ENCODE measurements at regions not wholly inside any gene's neighbourhood (a gene's known extent, or its start where the extent isn't known, plus 50 kb on each side); places are given as distances from the start of the nearest gene placed in this dataset.
"Not testable (repeated sequence)": the region's sequence is repeated elsewhere in the genome, so short reads cannot be mapped to it uniquely, and the experiment has no call there.

GRCh38 chr5:152097128-152097527 is 172.5 kb upstream of the GLRA1 start:
- in situ Hi-C loops (cut with HindIII; ENCODE audit: low pct_unique_long_range_greater_than_20kb, low sequenced_read_pairs): no loop called here
- DNase-seq (ENCODE audit: low read depth, low spot score): no peak

DNA sequence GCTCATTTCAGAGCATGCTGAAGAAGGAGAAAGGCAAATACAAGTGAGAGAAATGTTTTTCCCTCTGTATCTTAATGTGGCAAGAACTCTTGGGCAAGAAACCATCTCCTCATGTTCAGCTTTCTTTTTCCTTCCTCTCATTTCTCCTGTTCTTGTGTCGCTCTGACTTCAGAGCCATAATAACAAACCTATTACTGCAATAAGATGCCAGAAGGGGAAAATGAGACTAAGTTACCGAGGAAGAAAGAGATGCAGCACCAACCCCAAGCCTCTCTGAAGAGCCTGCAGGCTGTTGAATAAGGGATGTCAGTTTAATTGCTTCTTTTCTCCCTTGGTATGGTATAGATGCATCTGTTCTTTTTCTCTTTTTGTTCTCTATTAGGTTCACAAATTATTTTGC is 170.1 kb upstream of the GLRA1 start:
- no peak for DNase-seq (ENCODE audit: low read depth, low spot score)
- in situ Hi-C loops (cut with HindIII; ENCODE audit: low pct_unique_long_range_greater_than_20kb, low sequenced_read_pairs): no loop called here

GRCh38 chr5:152094060-152094459 is 169.4 kb upstream of the GLRA1 start:
- in situ Hi-C loops (cut with HindIII; ENCODE audit: low pct_unique_long_range_greater_than_20kb, low sequenced_read_pairs): no loop called here

DNA sequence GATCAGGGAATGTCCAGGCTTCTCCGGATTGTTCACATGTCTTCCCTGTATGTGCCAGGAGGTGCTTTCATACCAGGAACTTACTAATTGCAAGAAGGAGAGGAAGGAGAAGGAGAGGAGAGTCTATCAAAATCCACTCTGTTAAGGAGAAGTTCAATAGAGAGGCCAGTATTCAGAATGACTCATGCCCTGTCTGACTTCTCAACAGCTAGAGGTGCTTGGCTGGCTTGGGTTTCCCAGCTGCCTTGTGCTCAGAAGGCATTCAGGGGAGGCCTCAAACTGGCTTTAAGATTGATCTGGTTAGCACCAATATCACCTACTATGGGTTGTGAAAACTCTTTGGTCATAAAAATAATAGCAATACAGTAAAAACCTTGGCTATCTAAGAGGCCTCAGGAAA is 167.9 kb upstream of the GLRA1 start:
- in situ Hi-C loops (cut with HindIII; ENCODE audit: low pct_unique_long_range_greater_than_20kb, low sequenced_read_pairs): no loop called here
- DNase-seq (ENCODE audit: low read depth, low spot score): no peak

More at GRCh38 chr5:152094060-152094459, 169.4 kb upstream of the GLRA1 start:
- DNase-seq (ENCODE audit: low read depth, low spot score): no peak

- in situ Hi-C loops (cut with HindIII; ENCODE audit: low pct_unique_long_range_greater_than_20kb, low sequenced_read_pairs): no loop called here
Measured at GRCh38 chr5:152089644-152090043, 165.0 kb upstream of the GLRA1 start.

GRCh38 chr5:152086668-152087067 is 162.0 kb upstream of the GLRA1 start:
- DNase-seq (ENCODE audit: low read depth, low spot score): no peak
- in situ Hi-C loops (cut with HindIII; ENCODE audit: low pct_unique_long_range_greater_than_20kb, low sequenced_read_pairs): no loop called here

More at GRCh38 chr5:152089644-152090043, 165.0 kb upstream of the GLRA1 start:
- DNase-seq (ENCODE audit: low read depth, low spot score): no peak

DNA sequence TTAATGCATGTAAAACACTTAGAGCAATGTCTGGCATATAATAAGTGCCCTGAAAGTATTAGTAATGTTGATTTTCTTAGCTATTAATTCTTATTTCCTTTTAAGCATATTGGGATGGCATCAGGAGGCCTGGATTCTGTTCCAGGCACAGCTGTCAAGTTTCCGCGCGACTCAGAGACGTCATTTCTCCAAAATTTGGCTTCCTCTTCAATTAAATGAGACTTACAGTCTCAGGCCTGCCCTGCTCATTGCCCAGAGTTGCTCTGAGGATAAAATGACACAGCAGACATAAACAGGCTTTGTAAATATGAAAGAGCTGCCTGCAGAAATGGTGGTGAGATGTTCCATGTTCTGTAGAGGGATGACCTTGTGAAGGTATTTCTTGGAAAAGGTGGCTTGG is 159.8 kb upstream of the GLRA1 start:
- in situ Hi-C loops (cut with HindIII; ENCODE audit: low pct_unique_long_range_greater_than_20kb, low sequenced_read_pairs): no loop called here
- DNase-seq (ENCODE audit: low read depth, low spot score): no peak

DNA sequence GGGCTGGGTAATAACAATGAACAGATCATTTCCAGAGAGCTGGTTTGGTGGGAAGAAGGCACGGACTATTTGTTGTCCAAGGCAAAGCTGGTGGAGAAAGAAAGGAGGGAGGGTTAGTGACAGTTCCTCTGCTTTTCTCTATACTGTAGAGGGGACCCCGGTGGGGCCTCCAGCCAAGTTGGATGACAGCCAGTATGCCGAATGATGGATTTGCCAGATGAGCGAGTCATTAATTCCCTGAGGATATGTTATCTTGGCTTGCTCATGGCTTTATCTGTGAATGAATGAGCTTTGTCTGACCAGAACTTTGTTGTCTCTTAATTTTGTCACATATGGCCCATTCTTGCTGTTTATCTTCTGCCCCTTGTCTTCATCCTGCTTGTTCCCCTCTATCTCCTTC is 158.6 kb upstream of the GLRA1 start:
- no peak for DNase-seq (ENCODE audit: low read depth, low spot score)
- in situ Hi-C loops (cut with HindIII; ENCODE audit: low pct_unique_long_range_greater_than_20kb, low sequenced_read_pairs): no loop called here

- in situ Hi-C loops (cut with HindIII; ENCODE audit: low pct_unique_long_range_greater_than_20kb, low sequenced_read_pairs): no loop called here
Measured at GRCh38 chr5:152072091-152072490, 147.4 kb upstream of the GLRA1 start.

GRCh38 chr5:152070591-152070990 is 145.9 kb upstream of the GLRA1 start:
- no peak for DNase-seq (ENCODE audit: low read depth, low spot score)
- in situ Hi-C loops (cut with HindIII; ENCODE audit: low pct_unique_long_range_greater_than_20kb, low sequenced_read_pairs): no loop called here

More at GRCh38 chr5:152072091-152072490, 147.4 kb upstream of the GLRA1 start:
- DNase-seq (ENCODE audit: low read depth, low spot score): no peak

- in situ Hi-C loops (cut with HindIII; ENCODE audit: low pct_unique_long_range_greater_than_20kb, low sequenced_read_pairs): no loop called here
Measured at GRCh38 chr5:152066784-152067183, 142.1 kb upstream of the GLRA1 start.

DNA sequence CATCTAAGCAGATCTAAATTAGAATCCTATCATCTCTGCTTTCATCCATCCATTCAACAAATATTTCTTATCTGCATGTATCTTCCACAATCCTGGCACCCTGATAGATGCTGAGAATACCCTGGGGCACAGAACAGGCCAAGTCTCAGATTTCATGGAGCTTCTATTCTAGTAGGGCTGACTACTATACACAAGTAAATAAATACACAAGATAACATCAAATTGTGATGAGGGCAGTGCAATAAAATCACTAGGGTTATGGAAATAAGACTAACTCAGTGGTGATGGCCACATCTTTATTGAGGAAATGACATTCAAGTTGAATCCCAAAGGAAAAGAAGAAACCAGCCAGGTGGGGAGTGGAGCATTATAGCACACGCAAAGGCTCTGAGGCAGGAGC is 138.4 kb upstream of the GLRA1 start:
- in situ Hi-C loops (cut with HindIII; ENCODE audit: low pct_unique_long_range_greater_than_20kb, low sequenced_read_pairs): no loop called here

More at GRCh38 chr5:152066784-152067183, 142.1 kb upstream of the GLRA1 start:
- DNase-seq (ENCODE audit: low read depth, low spot score): no peak

GRCh38 chr5:152061095-152061494 is 136.4 kb upstream of the GLRA1 start:
- in situ Hi-C loops (cut with HindIII; ENCODE audit: low pct_unique_long_range_greater_than_20kb, low sequenced_read_pairs): no loop called here
- DNase-seq (ENCODE audit: low read depth, low spot score): no peak

More for the DNA sequence above, 138.4 kb upstream of the GLRA1 start:
- no peak for DNase-seq (ENCODE audit: low read depth, low spot score)

DNA sequence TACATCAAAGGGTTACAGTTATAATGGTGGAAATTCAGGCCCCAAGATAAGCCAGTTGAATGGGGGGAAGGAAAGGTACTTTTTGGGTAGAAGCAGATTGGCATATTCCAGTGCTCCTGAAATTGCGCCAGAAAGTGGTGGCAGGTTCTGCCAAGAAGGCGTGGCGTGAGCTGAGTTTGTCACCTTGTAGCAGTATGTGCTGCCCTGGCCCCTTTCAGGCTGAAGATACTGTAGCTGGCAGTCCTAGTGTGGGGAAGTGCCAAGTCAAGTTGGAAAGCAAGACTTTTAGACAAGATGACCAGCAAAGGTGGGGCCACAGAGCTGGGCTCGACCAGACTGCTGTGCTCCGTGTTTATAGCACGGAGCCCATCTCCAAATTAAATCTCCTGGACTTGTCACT is 133.6 kb upstream of the GLRA1 start:
- no peak for DNase-seq (ENCODE audit: low read depth, low spot score)
- in situ Hi-C loops (cut with HindIII; ENCODE audit: low pct_unique_long_range_greater_than_20kb, low sequenced_read_pairs): no loop called here

- DNase-seq (ENCODE audit: low read depth, low spot score): no peak
- in situ Hi-C loops (cut with HindIII; ENCODE audit: low pct_unique_long_range_greater_than_20kb, low sequenced_read_pairs): no loop called here
Measured at GRCh38 chr5:152056931-152057330, 132.3 kb upstream of the GLRA1 start.

DNA sequence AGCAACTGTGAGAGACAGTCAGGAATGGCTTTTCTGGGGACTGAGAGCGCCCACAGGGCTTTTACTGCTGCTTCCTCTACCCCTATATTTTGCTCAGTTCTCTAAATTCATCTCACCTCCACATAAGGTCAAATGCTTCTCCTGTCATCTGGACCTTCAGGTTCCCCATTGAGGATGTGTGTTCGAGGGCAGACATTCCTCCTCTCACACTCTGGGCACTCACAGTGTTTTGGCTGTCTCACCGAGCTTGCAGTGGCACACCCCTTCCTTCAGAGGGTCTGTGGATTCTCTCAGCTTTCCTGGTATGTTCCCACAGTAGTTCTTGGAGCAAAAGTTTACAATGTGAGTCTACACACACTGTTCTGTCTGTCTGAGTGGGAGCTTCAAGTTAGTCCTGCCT is 127.8 kb upstream of the GLRA1 start:
- DNase-seq (ENCODE audit: low read depth, low spot score): no peak
- in situ Hi-C loops (cut with HindIII; ENCODE audit: low pct_unique_long_range_greater_than_20kb, low sequenced_read_pairs): no loop called here

- no peak for DNase-seq (ENCODE audit: low read depth, low spot score)
- in situ Hi-C loops (cut with HindIII; ENCODE audit: low pct_unique_long_range_greater_than_20kb, low sequenced_read_pairs): no loop called here
Measured at GRCh38 chr5:152051499-152052454, 127.1 kb upstream of the GLRA1 start.

DNA sequence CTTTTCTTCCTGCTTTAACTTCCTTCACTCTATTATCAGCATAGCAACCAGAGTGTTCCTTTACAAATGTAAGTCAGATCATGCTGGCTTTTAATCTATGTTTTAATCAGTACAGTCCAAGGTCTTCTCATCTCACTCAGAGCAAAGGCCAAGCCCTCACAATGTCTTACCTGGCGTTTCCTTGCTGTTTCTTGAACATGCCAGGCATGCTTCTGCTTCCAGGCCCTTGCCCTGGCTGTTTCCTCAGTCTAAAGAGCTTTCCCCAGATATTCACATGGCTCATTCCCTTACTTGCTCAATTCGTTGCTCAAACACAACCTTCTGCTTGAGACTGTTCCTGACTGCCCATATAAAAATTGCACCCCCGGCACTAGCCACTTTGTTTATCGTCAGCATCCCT is 121.7 kb upstream of the GLRA1 start:
- no peak for DNase-seq (ENCODE audit: low read depth, low spot score)
- in situ Hi-C loops (cut with HindIII; ENCODE audit: low pct_unique_long_range_greater_than_20kb, low sequenced_read_pairs): no loop called here

DNA sequence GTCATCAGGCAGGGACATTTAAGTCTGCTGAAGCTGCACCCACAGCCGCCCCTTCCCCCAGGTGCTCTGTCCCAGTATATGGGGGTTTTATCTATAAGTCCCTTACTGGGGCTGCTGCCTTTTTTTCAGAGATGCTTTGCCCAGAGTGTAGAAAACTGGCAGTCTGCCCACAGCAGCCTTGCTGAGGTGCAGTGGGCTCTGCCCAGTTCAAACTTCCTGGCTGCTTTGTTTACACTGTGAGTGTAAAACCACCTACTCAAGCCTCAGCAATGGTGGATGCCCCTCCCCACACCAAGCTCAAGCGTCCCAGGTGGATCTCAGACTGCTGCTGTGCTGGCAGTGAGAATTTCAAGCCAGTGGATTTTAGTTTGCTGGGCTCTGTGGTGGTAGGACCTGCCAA is 114.2 kb upstream of the GLRA1 start:
- in situ Hi-C loops (cut with HindIII; ENCODE audit: low pct_unique_long_range_greater_than_20kb, low sequenced_read_pairs); DNase-seq (ENCODE audit: low read depth, low spot score): not testable (repeated sequence)

Measured in SK-MEL-5 (cell line).